Suprapubic skin (tissue), 4 donors: ENCODE measurements at regions not wholly inside any gene's neighbourhood (a gene's known extent, or its start where the extent isn't known, plus 50 kb on each side); places are given as distances from the start of the nearest gene placed in this dataset.

Experiments
- DNase-seq, 2 donors: peaks; one replicate each; pipeline ENCODE4 v3.0.0-alpha.2; 2019; ENCODE audit warnings: low spot score in 2 of 2
- H3K27ac ChIP-seq: fragments of 200-600 bp; sonication (generic); one replicate; pipeline ENCODE4 v1.5.1; 2019
- H3K27me3 ChIP-seq: fragments of 200-600 bp; sonication (generic); one replicate; pipeline ENCODE4 v1.5.1; 2019
- H3K36me3 ChIP-seq: fragments of 200-600 bp; sonication (generic); one replicate; pipeline ENCODE4 v1.5.1; 2019
- H3K4me1 ChIP-seq: fragments of 200-600 bp; sonication (generic); one replicate; pipeline ENCODE4 v1.5.1; 2019
- H3K4me3 ChIP-seq: fragments of 200-600 bp; sonication (generic); one replicate; pipeline ENCODE4 v1.5.1; 2019; ENCODE audit warnings: mild to moderate bottlenecking
- H3K9me3 ChIP-seq: fragments of 200-600 bp; sonication (generic); one replicate; pipeline ENCODE4 v1.5.1; 2019
- CTCF ChIP-seq, 2 donors: fragments of 200-600 bp in 1 of 2; fragments of 450-650 bp in 1 of 2; sonication (generic) in 1 of 2; IDR thresholded peaks; one replicate each; pipeline ENCODE4 v1.5.1; 2016 to 2019; ENCODE audit warnings: antibody characterized with exemption in 2 of 2, mild to moderate bottlenecking in 1 of 2, moderate library complexity in 1 of 2
- EP300 ChIP-seq: sonication (generic); formaldehyde crosslinking; IDR thresholded peaks from one replicate; pipeline ENCODE4 v1.6.1; 2017; ENCODE audit warnings: antibody characterized with exemption
- POLR2A ChIP-seq, 2 donors: fragments of 450-650 bp; IDR thresholded peaks; one replicate each; pipeline ENCODE4 v1.6.1; 2017; ENCODE audit warnings: antibody characterized with exemption in 2 of 2, mild to moderate bottlenecking in 2 of 2, moderate library complexity in 2 of 2
- POLR2AphosphoS5 ChIP-seq, 3 donors: sonication (generic); formaldehyde crosslinking; IDR thresholded peaks; one replicate each; pipeline ENCODE4 v1.6.1; 2017; ENCODE audit warnings: antibody characterized with exemption in 3 of 3
- WGBS: methylation state at CpG from one replicate; pipeline ENCODE4 v1.1.5; 2018; 5-methylcytosine and 5-hydroxymethylcytosine counted together

- peaks cover 16% of the 10 kb centered on the region for H3K4me1 ChIP-seq
- no peaks in the 10 kb centered on the region for H3K9me3 ChIP-seq
- H3K4me3 ChIP-seq = no peak overlapping the region
- H3K27ac ChIP-seq = no peak overlapping the region
- WGBS = 38% methylated on average over 3 of the region's 3 CpGs
- no peaks in the 10 kb centered on the region for H3K36me3 ChIP-seq
- H3K27me3 ChIP-seq = no peaks in the 10 kb centered on the region
- no peak for DNase-seq
- TF ChIP-seq CTCF (IDR thresholded peaks at IDR 0.05) (peak in 1 of 2 donors; percentile 44), POLR2AphosphoS5 (IDR thresholded peaks at IDR 0.05) (no peak)
Measured at GRCh38 chr18:25832001-25832604, 258.3 kb downstream of the SS18 start.

- TF ChIP-seq EP300 (no peak), CTCF (IDR thresholded peaks at IDR 0.05) (no peak)
- H3K36me3 ChIP-seq = no peaks in the 10 kb centered on the region
- H3K4me1 ChIP-seq = peaks cover 16% of the 10 kb centered on the region
- no peaks in the 10 kb centered on the region for H3K27me3 ChIP-seq
- no peak overlapping the region for H3K4me3 ChIP-seq
- 61% methylated on average over 5 of the region's 5 CpGs for WGBS
- no peak overlapping the region for H3K27ac ChIP-seq
- H3K9me3 ChIP-seq = no peaks in the 10 kb centered on the region
- no peak for DNase-seq
Measured at GRCh38 chr18:25831301-25831701, 259.1 kb downstream of the SS18 start.

GRCh38 chr18:25830787-25831186 lies 259.6 kb downstream of the SS18 start:
- no peak overlapping the region for H3K27ac ChIP-seq
- WGBS = 69% methylated on average over 2 of the region's 2 CpGs
- peaks cover 16% of the 10 kb centered on the region for H3K4me1 ChIP-seq
- H3K36me3 ChIP-seq = no peaks in the 10 kb centered on the region
- H3K27me3 ChIP-seq = no peaks in the 10 kb centered on the region
- DNase-seq = no peak
- TF ChIP-seq CTCF (IDR thresholded peaks at IDR 0.05) = no peak
- TF ChIP-seq POLR2AphosphoS5 (IDR thresholded peaks at IDR 0.05) = no peak
- no peak for TF ChIP-seq POLR2A (IDR thresholded peaks at IDR 0.05)
- no peak for TF ChIP-seq EP300
- H3K9me3 ChIP-seq = no peaks in the 10 kb centered on the region
- H3K4me3 ChIP-seq = no peak overlapping the region

GRCh38 chr18:25827961-25828561 lies 262.4 kb downstream of the SS18 start:
- H3K27ac ChIP-seq = no peak overlapping the region

GRCh38 chr18:25827228-25827627 lies 263.2 kb downstream of the SS18 start:
- 55% methylated on average over 4 of the region's 4 CpGs for WGBS

More at GRCh38 chr18:25827961-25828561, 262.4 kb downstream of the SS18 start:
- no peaks in the 10 kb centered on the region for H3K9me3 ChIP-seq
- H3K4me1 ChIP-seq = peaks cover 16% of the 10 kb centered on the region
- peak overlapping the region; percentile 11 for H3K4me3 ChIP-seq
- H3K36me3 ChIP-seq = no peaks in the 10 kb centered on the region
- TF ChIP-seq CTCF (IDR thresholded peaks at IDR 0.05) = no peak
- no peak for TF ChIP-seq POLR2A (IDR thresholded peaks at IDR 0.05)
- TF ChIP-seq EP300 = no peak
- TF ChIP-seq POLR2AphosphoS5 (IDR thresholded peaks at IDR 0.05) = no peak
- WGBS = 8% methylated on average over 10 of the region's 13 CpGs
- DNase-seq = no peak
- H3K27me3 ChIP-seq = no peaks in the 10 kb centered on the region

More at GRCh38 chr18:25827228-25827627, 263.2 kb downstream of the SS18 start:
- DNase-seq = no peak
- no peak for TF ChIP-seq CTCF (IDR thresholded peaks at IDR 0.05)
- TF ChIP-seq EP300 = no peak
- no peak for TF ChIP-seq POLR2AphosphoS5 (IDR thresholded peaks at IDR 0.05)
- no peak for TF ChIP-seq POLR2A (IDR thresholded peaks at IDR 0.05)
- H3K36me3 ChIP-seq = no peaks in the 10 kb centered on the region
- no peak overlapping the region for H3K27ac ChIP-seq
- H3K4me3 ChIP-seq = no peak overlapping the region
- peaks cover 16% of the 10 kb centered on the region for H3K4me1 ChIP-seq
- no peaks in the 10 kb centered on the region for H3K9me3 ChIP-seq
- no peaks in the 10 kb centered on the region for H3K27me3 ChIP-seq
